ENCODE measurements at regions not wholly inside any gene's neighbourhood (a gene's known extent, or its start where the extent isn't known, plus 50 kb on each side); places are given as distances from the start of the nearest gene placed in this dataset.

GRCh38 chr5:65085516-65085850 lies 316.8 kb downstream of the CWC27 start:
- WGBS, 2 donors: 75 to 91% methylated on average over 1 of the region's 1 CpG

GRCh38 chr5:65086234-65086890 lies 317.6 kb downstream of the CWC27 start:
- Histone ChIP-seq H3K4me3 (no peak overlapping the region), H3K27me3 (no peaks in the 10 kb centered on the region), H3K9me3 (no peaks in the 10 kb centered on the region), H3K4me1 (no peaks in the 10 kb centered on the region), H3K27ac (no peak overlapping the region), H3K36me3 (replicated peaks in 1 of 2; ENCODE audit: insufficient read depth in 1 of 2, low read depth in 2 of 2) (no peaks in the 10 kb centered on the region)
- WGBS, 2 donors: 60 to 69% methylated on average over 3 of the region's 3 CpGs
- ATAC-seq (no peak), DNase-seq (no peak)
- TF ChIP-seq CTCF (IDR thresholded peaks at IDR 0.05): no peak
- TF ChIP-seq POLR2A (IDR thresholded peaks at IDR 0.05): no peak
- intact Hi-C loops (cut with DNase I): no loop called here

More at GRCh38 chr5:65085516-65085850, 316.8 kb downstream of the CWC27 start:
- no peaks in the 10 kb centered on the region for H3K36me3 ChIP-seq (replicated peaks in 1 of 2; ENCODE audit: insufficient read depth in 1 of 2, low read depth in 2 of 2)
- ATAC-seq: no peak
- no peak overlapping the region for H3K4me3 ChIP-seq
- intact Hi-C loops (cut with DNase I): no loop called here
- H3K27me3 ChIP-seq: no peaks in the 10 kb centered on the region
- DNase-seq: no peak
- no peaks in the 10 kb centered on the region for H3K9me3 ChIP-seq
- H3K4me1 ChIP-seq: no peaks in the 10 kb centered on the region
- H3K27ac ChIP-seq: no peak overlapping the region
- TF ChIP-seq CTCF (IDR thresholded peaks at IDR 0.05): no peak
- TF ChIP-seq POLR2A (IDR thresholded peaks at IDR 0.05): no peak

- no peak for ATAC-seq
- H3K27me3 ChIP-seq: no peaks in the 10 kb centered on the region
- WGBS, 2 donors: 40 to 59% methylated on average over 3 of the region's 3 CpGs
- H3K36me3 ChIP-seq (replicated peaks in 1 of 2; ENCODE audit: insufficient read depth in 1 of 2, low read depth in 2 of 2): no peaks in the 10 kb centered on the region
- no peaks in the 10 kb centered on the region for H3K9me3 ChIP-seq
- intact Hi-C loops (cut with DNase I): no loop called here
- TF ChIP-seq CTCF (IDR thresholded peaks at IDR 0.05) (no peak), POLR2A (IDR thresholded peaks at IDR 0.05) (no peak)
- no peak overlapping the region for H3K27ac ChIP-seq
- no peak for DNase-seq
- no peaks in the 10 kb centered on the region for H3K4me1 ChIP-seq
- no peak overlapping the region for H3K4me3 ChIP-seq
Observed at GRCh38 chr5:65087154-65087553, 318.4 kb downstream of the CWC27 start.

- 71 to 77% methylated on average over 5 of the region's 5 CpGs for WGBS, 2 donors
- no peak overlapping the region for H3K4me3 ChIP-seq
- ATAC-seq: no peak
- no peak for TF ChIP-seq CTCF (IDR thresholded peaks at IDR 0.05)
- TF ChIP-seq POLR2A (IDR thresholded peaks at IDR 0.05): no peak
- no peak for DNase-seq
- H3K27ac ChIP-seq: no peak overlapping the region
- no peaks in the 10 kb centered on the region for H3K9me3 ChIP-seq
- H3K4me1 ChIP-seq: no peaks in the 10 kb centered on the region
- H3K36me3 ChIP-seq (replicated peaks in 1 of 2; ENCODE audit: insufficient read depth in 1 of 2, low read depth in 2 of 2): no peaks in the 10 kb centered on the region
- intact Hi-C loops (cut with DNase I): loop anchor here (10.0 kb wide), 1 partner anchor 391 kb away; the partner anchor contains the start of gene ADAMTS6
- no peaks in the 10 kb centered on the region for H3K27me3 ChIP-seq
Observed at GRCh38 chr5:65094279-65094678, 325.5 kb downstream of the CWC27 start.

- H3K9me3 ChIP-seq: no peaks in the 10 kb centered on the region
- no peaks in the 10 kb centered on the region for H3K36me3 ChIP-seq (replicated peaks in 1 of 2; ENCODE audit: insufficient read depth in 1 of 2, low read depth in 2 of 2)
- H3K4me3 ChIP-seq: no peak overlapping the region
- TF ChIP-seq POLR2A (IDR thresholded peaks at IDR 0.05): no peak
- no peak for DNase-seq
- intact Hi-C loops (cut with DNase I): loop anchor here (10.0 kb wide), 1 partner anchor 386 kb away; the partner anchor contains the start of gene ADAMTS6
- no peaks in the 10 kb centered on the region for H3K27me3 ChIP-seq
- 49% methylated on average over 3 of the region's 3 CpGs for WGBS, 2 donors
- ATAC-seq: no peak
- peaks cover 2% of the 10 kb centered on the region for H3K4me1 ChIP-seq
- no peak overlapping the region for H3K27ac ChIP-seq
Observed at GRCh38 chr5:65098393-65098792, 329.7 kb downstream of the CWC27 start.

Data from body of pancreas (tissue), 4 donors.